ENCODE measurements at regions not wholly inside any gene's neighbourhood (a gene's known extent, or its start where the extent isn't known, plus 50 kb on each side); places are given as distances from the start of the nearest gene placed in this dataset.

DNA sequence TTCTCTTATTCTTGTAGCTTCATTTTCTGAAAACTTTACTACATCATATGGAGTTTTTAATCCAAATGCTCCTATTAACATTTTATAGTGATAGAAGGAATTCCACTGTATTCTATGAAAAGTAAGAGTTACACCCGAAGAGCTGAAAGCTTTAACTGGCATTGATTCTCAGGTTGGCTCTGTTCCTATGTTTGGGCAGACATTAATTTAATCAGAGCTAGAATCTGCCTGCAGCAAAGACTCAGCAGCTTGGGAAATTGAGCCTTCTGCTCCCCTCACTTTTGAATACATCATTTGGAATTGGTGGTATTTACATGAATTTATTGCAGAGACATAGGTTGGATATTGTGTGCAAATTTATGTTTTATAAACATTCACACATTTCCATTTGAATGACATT, 1494.7 kb downstream of the CDH8 start:
- TF ChIP-seq, protein P1, sequence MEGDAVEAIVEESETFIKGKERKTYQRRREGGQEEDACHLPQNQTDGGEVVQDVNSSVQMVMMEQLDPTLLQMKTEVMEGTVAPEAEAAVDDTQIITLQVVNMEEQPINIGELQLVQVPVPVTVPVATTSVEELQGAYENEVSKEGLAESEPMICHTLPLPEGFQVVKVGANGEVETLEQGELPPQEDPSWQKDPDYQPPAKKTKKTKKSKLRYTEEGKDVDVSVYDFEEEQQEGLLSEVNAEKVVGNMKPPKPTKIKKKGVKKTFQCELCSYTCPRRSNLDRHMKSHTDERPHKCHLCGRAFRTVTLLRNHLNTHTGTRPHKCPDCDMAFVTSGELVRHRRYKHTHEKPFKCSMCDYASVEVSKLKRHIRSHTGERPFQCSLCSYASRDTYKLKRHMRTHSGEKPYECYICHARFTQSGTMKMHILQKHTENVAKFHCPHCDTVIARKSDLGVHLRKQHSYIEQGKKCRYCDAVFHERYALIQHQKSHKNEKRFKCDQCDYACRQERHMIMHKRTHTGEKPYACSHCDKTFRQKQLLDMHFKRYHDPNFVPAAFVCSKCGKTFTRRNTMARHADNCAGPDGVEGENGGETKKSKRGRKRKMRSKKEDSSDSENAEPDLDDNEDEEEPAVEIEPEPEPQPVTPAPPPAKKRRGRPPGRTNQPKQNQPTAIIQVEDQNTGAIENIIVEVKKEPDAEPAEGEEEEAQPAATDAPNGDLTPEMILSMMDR (IDR thresholded peaks at IDR 0.05), result no peak
- no peak for TF ChIP-seq POLR2A (IDR thresholded peaks at IDR 0.05)
